Adrenal gland (tissue), 5 donors: ENCODE measurements at regions not wholly inside any gene's neighbourhood (a gene's known extent, or its start where the extent isn't known, plus 50 kb on each side); places are given as distances from the start of the nearest gene placed in this dataset.

Experiments used
- POLR2A ChIP-seq, 2 donors: fragments of 450-650 bp; IDR thresholded peaks; one replicate each; pipeline ENCODE4 v1.6.1; 2017; ENCODE audit warnings: antibody characterized with exemption in 2 of 2, mild to moderate bottlenecking in 2 of 2, moderate library complexity in 1 of 2
- TF ChIP-seq, protein P1 (sequence below), 6 experiments: fragments of 450-650 bp in 4 of 6; fragments of 200-600 bp in 2 of 6; sonication (generic) in 1 of 6; IDR thresholded peaks; 1 replicate in 5 of 6; 2 replicates in 1 of 6; pipeline versions ENCODE4 v1.5.1 to v1.8.0; 2016 to 2021; ENCODE audit warnings: antibody characterized with exemption in 6 of 6, mild to moderate bottlenecking in 2 of 6, moderate library complexity in 1 of 6
- donor health status: DM: no; HTN: no; CAD: no.

DNA sequence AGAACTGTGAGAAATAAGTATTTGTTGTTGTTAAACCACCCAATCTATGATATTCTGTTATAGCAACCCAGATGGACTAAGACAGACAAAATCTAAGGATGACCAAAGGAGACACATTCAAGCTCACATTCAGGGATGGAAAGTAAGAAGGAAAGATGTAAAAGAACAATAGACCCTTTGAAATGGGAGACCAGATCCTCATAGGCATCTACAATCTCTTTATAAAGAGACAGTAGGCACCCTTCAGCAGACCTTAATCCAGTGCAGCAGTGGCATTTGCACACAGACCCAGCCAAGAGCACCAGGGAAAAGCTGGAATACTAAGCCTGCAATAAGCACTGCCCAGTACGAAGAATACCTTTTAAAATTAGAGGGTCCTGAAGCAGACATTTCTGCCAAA, 132.7 kb downstream of the KLHL28 start:
- TF ChIP-seq, protein P1, sequence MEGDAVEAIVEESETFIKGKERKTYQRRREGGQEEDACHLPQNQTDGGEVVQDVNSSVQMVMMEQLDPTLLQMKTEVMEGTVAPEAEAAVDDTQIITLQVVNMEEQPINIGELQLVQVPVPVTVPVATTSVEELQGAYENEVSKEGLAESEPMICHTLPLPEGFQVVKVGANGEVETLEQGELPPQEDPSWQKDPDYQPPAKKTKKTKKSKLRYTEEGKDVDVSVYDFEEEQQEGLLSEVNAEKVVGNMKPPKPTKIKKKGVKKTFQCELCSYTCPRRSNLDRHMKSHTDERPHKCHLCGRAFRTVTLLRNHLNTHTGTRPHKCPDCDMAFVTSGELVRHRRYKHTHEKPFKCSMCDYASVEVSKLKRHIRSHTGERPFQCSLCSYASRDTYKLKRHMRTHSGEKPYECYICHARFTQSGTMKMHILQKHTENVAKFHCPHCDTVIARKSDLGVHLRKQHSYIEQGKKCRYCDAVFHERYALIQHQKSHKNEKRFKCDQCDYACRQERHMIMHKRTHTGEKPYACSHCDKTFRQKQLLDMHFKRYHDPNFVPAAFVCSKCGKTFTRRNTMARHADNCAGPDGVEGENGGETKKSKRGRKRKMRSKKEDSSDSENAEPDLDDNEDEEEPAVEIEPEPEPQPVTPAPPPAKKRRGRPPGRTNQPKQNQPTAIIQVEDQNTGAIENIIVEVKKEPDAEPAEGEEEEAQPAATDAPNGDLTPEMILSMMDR (IDR thresholded peaks at IDR 0.05): no peak
- TF ChIP-seq POLR2A (IDR thresholded peaks at IDR 0.05): no peak
